ENCODE measurements at regions not wholly inside any gene's neighbourhood (a gene's known extent, or its start where the extent isn't known, plus 50 kb on each side); places are given as distances from the start of the nearest gene placed in this dataset.

GRCh38 chr10:108771106-108771505, 1152.2 kb downstream of the XPNPEP1 start:
- TF ChIP-seq CTCF (IDR thresholded peaks at IDR 0.05) (no peak), EP300 (IDR thresholded peaks at IDR 0.05) (no peak), POLR2A (IDR thresholded peaks at IDR 0.05) (no peak)

Data from ovary (tissue), 3 donors.